Activated CD4-positive, CD25-positive, alpha-beta regulatory T cell (primary cell): ENCODE measurements at regions not wholly inside any gene's neighbourhood (a gene's known extent, or its start where the extent isn't known, plus 50 kb on each side); places are given as distances from the start of the nearest gene placed in this dataset.

Experiments used
- DNase-seq, 4 experiments: peaks; one replicate each; lab custom pipeline; 2025; lab: John Stamatoyannopoulos, UW

DNA sequence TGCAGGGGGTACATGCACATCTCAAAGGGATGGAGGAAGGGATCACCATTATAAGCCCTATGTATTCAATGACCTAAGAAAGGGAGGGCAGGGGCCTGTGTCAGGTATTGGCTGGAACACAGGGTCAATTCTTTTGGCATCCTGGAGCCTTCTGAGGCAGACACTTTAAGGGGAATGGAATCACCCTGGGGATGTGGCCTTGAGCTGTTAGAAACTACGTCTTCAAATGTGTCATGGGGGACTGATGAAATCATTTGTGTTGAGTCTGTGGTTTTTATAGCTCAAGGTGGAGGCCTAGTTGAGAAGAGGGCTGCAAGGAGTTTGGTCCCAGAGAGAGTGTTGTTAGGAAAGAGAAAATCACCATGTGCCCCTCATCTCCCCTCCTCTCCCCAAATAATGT, 206.1 kb upstream of the CELF2 start:
- no peak for DNase-seq

GRCh38 chr10:10813656-10814055, 204.0 kb upstream of the CELF2 start:
- no peak for DNase-seq

- DNase-seq: no peak
These were observed 203.6 kb upstream of the CELF2 start for GRCh38 chr10:10814069-10814468.

- DNase-seq: no peak
These were observed 201.2 kb upstream of the CELF2 start for GRCh38 chr10:10816447-10816846.

GRCh38 chr10:10817609-10818008, 200.1 kb upstream of the CELF2 start:
- DNase-seq: no peak

DNA sequence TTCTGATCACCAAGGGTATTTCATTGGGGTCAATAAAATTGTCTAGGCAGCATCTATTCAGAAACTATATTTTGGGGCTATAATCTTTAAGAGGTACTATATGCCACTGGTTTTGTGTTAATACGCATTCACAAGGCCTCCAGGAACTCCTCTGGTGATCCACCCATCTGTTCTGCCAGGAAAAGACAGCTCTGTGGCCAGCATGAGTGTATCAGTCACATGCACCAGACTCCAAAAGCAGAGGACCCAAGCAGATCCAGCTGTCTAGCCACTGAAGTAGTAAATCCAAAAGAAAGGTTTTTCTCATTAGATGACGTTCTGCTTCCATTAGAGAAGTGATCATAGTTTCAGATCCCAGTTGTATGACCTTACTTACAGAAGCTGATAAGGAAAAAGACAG, 199.6 kb upstream of the CELF2 start:
- no peak for DNase-seq

- no peak for DNase-seq
These were observed 198.3 kb upstream of the CELF2 start for GRCh38 chr10:10819206-10819856.

DNA sequence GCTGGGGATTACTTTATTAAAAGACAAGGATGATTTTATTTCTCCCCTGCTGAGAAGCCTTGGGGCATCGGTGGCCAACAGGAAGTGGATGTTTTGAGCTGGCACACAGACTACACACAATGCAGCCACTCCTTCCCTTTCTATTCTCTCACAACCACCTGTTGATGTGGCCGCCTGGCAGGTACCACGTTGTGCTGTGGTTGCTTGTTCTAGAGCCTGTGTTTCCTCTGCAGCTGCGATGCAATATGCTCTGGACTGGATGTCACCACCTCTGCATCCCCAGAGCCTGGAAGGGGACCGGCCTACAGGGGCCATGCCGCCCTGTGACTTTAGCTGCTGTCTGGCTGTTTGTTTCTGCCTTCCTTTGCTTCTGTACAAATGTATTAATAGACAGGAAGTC, 195.7 kb upstream of the CELF2 start:
- DNase-seq: no peak

DNA sequence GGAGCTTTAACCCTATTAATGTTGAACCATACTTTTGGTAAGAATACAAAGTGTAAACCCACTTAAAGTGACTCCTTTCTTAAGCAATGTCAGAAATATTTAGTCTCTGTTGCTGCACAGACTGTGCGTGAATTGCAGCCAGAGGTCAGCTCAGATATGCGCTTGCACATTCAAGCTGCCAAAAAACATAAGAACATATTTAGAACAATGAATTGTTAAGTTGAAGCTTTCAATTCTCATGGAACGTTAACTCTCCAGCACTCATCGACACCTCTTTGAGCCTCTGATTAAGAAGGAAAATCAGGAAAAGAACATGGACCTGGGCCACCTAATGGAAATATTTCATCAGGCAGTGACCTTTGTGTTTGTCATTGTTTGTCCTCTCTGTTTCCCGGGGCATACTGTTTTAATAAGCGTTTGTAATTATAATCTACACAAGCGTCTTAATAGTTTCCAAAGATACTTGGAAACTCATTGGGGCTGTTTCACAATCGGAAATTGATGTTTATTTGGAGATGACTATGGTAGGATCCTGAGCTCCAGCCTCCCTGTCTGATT, 193.0 kb upstream of the CELF2 start:
- no peak for DNase-seq

GRCh38 chr10:10826125-10826524, 191.5 kb upstream of the CELF2 start:
- DNase-seq: no peak

DNA sequence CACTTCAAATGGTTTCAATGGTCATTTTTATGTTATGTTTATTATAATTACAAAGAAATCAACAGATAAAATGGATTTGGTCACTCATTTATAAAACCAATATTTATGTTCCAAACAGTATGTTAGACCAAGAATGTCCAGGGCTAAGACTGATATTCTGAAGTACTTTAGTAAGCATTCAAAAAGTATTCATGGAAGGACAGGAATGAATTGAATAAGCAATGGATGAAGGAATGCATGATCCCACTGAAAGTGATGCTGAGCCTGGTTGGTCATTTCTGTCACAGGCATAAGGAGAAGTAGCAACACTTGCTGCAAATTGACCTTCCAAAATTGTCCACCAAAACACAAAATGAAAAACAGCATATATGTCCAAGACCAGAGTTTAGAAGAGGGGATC, 189.0 kb upstream of the CELF2 start:
- no peak for DNase-seq

- no peak for DNase-seq
These were observed 188.1 kb upstream of the CELF2 start for GRCh38 chr10:10829576-10829975.

DNA sequence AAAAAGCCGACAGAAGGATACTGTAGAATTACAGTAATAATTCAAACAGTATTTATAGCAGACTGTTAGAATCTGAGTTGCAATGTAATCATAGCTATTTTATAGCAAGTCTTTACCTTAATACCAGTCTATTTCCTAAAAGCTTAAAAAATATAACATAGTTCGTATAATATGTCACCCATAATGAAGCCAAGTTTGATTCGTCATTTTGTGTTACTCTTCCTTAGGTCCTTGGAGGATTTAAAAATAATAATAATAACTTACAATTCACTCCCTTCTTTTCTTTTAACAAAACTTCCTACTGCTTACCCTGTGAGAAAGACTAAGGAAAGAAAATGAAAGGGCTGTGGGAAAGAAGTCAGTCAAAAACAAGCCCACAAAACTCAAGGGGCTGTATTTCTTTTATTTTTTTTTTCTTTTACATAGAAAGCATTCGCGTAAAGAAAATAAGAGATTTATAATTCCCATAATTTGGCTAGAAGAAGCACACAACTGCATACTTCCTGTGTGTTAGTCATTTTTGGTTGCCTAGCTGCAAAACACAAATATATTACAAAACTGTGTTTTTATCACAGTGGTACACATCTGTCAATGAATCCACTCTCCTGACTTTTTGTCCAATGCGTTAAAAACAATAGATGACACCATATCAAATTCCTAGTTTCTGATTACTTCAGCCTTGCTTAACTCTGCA, 187.2 kb upstream of the CELF2 start:
- DNase-seq: no peak

- DNase-seq: no peak
These were observed 186.6 kb upstream of the CELF2 start for GRCh38 chr10:10831085-10831484.

DNA sequence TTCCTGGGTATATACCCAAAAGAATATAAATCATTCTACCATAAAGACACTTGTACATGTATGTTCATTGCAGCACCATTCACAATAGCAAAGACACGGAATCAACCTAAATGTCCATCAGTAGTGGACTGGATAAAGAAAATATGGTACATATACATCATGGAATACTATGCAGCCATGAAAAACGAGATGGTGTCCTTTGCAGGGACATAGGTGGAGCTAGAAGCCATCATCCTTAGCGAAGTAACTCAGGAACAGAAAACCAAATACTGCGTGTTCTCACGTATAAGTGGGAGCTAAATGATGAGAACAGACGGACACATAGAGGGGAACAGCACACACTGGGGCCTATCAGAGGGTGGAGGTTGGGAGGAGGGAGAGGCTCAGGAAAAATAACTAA, 183.7 kb upstream of the CELF2 start:
- no peak for DNase-seq

DNA sequence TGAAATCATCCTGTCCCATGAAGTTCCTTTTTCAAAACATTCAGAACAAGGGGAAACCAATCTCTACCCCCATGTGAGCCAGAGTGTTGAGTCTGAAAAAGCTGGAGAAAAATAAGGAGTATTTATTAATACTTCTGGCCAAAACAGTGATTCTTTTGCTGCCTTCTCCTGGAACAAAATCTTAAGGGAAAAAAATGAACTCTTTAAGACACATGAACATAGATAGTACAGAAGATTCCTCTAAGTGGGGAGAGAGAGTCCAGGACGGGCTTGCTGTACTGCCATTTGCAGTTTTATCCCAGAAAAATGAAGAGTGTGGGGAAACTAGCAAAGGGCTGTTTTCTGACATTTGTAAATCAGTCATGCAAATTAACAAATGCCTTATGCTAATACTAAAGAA, 173.4 kb upstream of the CELF2 start:
- DNase-seq: no peak

DNA sequence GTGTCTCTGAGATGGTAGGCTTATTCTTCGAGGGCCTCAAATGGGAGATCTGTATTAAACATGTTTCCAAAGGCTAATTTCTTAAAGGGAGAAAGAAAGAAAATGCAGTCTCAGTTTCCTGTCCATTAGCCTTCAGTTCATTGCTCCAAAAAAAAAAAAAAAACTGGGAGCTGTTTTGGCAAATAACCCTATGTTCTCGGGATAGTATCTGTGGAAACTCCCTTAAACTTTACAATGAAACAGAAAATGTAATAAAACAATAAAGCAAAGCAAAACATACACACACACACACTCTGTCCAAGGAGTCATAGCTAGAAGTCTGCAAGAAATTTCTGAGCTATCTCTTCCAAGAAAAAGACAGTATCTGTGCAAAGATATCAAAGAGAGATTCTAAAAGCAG, 172.5 kb upstream of the CELF2 start:
- DNase-seq: no peak

DNA sequence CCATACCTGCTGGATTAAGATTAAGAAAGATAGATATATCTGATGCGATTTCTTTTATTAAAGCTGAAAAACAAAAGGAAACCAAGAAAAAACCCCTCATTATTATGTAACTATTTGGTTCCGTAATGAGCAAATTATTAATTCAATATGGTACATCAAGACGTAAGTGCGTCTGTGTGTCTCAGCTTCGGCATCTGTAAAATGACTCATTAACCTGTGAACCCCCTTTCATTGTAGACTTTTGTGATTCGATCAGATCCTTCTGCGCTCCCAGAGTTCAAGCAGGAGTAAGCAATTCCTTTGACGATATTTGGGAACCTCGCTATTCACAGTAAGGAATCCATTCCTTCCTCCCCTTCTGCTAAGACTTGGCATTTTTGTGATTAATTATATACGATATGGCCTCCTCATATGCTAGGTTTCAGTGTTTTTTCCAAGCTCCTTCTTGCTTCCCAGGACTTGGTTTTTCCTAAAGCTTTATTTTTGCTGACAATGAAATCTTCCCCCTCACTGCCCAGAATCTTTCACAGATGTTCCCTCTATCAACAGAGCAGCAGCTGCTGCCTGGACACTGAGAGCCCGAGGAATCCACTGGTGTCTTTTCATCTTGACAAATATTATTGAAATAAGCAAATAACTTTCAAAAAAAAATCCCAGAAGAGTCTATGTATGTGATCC, 171.7 kb upstream of the CELF2 start:
- no peak for DNase-seq

DNA sequence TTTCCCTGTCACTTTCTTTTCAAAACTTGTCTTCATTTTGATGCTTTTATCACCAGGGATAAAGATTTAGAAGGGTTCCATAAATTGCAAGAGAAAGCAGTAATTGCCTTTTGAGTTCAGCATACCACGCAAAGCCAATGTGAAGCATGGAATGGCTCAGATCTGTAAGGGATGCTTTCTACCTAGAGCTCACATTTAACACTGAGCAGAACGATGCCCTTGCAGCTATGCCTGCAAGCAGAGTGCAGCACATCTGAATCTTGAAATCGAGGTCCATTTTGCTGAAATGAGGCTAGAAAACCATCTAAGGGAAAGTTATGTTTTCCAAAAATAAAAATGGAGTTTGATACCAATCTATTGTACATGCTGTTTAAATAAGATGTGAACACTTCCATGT, 171.2 kb upstream of the CELF2 start:
- DNase-seq: no peak

DNA sequence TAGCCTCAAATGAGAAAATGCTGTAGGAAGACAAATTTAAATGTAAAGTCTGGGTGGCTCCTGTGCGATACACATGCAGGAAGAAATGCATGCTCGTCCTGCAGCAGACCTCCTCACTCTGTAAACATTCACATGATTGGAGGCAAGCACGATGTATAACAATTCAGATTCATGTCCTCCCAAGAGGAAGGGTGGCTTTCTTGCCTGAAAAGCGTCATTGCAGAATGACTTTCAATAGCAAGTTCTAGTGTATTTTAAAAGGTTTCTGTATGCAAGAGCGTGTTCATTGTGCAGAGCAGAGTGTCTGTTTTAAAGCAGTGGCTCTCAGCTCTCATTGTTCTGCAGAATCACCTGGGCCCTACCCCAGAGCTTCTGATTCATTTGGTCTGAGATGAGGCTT, 170.3 kb upstream of the CELF2 start:
- DNase-seq: no peak

- DNase-seq: no peak
These were observed 169.1 kb upstream of the CELF2 start for GRCh38 chr10:10848488-10849111.

- DNase-seq: no peak
These were observed 168.4 kb upstream of the CELF2 start for GRCh38 chr10:10849306-10849705.

GRCh38 chr10:10850214-10850613, 167.5 kb upstream of the CELF2 start:
- DNase-seq: no peak
